AG20443 (cell line): ENCODE measurements at regions not wholly inside any gene's neighbourhood (a gene's known extent, or its start where the extent isn't known, plus 50 kb on each side); places are given as distances from the start of the nearest gene placed in this dataset.
"Not testable (repeated sequence)": the region's sequence is repeated elsewhere in the genome, so short reads cannot be mapped to it uniquely, and the experiment has no call there.

Experiments
- DNase-seq: peaks from one replicate; pipeline ENCODE4 v3.0.0; 2012; ENCODE audit warnings: low spot score, mixed read lengths

- DNase-seq = no peak
These were observed 50.0 kb upstream of the ABLIM1 start for GRCh38 chr10:114708084-114708483.

GRCh38 chr10:114708717-114709335 lies 50.8 kb upstream of the ABLIM1 start:
- DNase-seq = no peak

GRCh38 chr10:114709984-114710383 lies 51.9 kb upstream of the ABLIM1 start:
- no peak for DNase-seq

- DNase-seq = no peak
These were observed 53.2 kb upstream of the ABLIM1 start for GRCh38 chr10:114711176-114711868.

GRCh38 chr10:114711869-114712250 lies 53.8 kb upstream of the ABLIM1 start:
- no peak for DNase-seq

- no peak for DNase-seq
These were observed 55.5 kb upstream of the ABLIM1 start for GRCh38 chr10:114713525-114714090.

- peak; percentile 34 for DNase-seq
These were observed 56.2 kb upstream of the ABLIM1 start for GRCh38 chr10:114714281-114714741.

GRCh38 chr10:114715171-114715670 lies 57.1 kb upstream of the ABLIM1 start:
- peak; percentile 42 for DNase-seq

- no peak for DNase-seq
These were observed 58.8 kb upstream of the ABLIM1 start for GRCh38 chr10:114716811-114717404.

- DNase-seq = not testable (repeated sequence)
These were observed 59.8 kb upstream of the ABLIM1 start for GRCh38 chr10:114717881-114718280.

GRCh38 chr10:114718374-114718773 lies 60.3 kb upstream of the ABLIM1 start:
- no peak for DNase-seq

- DNase-seq = no peak
These were observed 61.2 kb upstream of the ABLIM1 start for GRCh38 chr10:114719311-114719710.

- not testable (repeated sequence) for DNase-seq
These were observed 61.9 kb upstream of the ABLIM1 start for GRCh38 chr10:114720023-114720422.

- no peak for DNase-seq
These were observed 62.7 kb upstream of the ABLIM1 start for GRCh38 chr10:114720685-114721278.

- DNase-seq = not testable (repeated sequence)
These were observed 64.1 kb upstream of the ABLIM1 start for GRCh38 chr10:114722136-114722535.

- DNase-seq = no peak
These were observed 65.3 kb upstream of the ABLIM1 start for GRCh38 chr10:114723361-114723760.

- DNase-seq = no peak
These were observed 66.1 kb upstream of the ABLIM1 start for GRCh38 chr10:114723991-114724715.

- no peak for DNase-seq
These were observed 66.6 kb upstream of the ABLIM1 start for GRCh38 chr10:114724716-114725106.

- no peak for DNase-seq
These were observed 68.8 kb upstream of the ABLIM1 start for GRCh38 chr10:114726820-114727271.

GRCh38 chr10:114728325-114728724 lies 70.2 kb upstream of the ABLIM1 start:
- DNase-seq = no peak

- DNase-seq = no peak
These were observed 71.1 kb upstream of the ABLIM1 start for GRCh38 chr10:114729103-114729659.
